ENCODE measurements at regions not wholly inside any gene's neighbourhood (a gene's known extent, or its start where the extent isn't known, plus 50 kb on each side); places are given as distances from the start of the nearest gene placed in this dataset.
"Not testable (repeated sequence)": the region's sequence is repeated elsewhere in the genome, so short reads cannot be mapped to it uniquely, and the experiment has no call there.

DNA sequence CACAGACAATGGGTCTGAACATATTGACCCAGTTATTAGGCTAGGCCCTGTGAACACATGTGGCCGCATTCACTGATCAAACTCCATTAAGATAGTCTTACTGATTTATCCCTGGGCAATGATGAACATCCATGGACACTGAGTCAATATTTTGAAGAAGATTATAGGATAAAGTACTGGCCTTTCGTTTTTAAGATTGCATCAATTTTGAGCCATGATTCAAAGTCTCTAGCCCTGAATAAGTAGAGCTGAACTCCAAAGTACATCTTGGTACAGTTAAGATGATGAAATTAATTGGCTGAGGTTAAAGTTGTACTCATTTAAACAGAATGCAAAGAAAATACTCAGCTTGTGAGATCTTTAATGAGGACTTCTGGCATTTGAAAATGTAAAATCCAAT is 1581.9 kb downstream of the EFNB2 start:
- H3K4me3 ChIP-seq (ENCODE audit: control insufficient read depth, low read depth, low read length): no peak overlapping the region
- TF ChIP-seq, protein P1, sequence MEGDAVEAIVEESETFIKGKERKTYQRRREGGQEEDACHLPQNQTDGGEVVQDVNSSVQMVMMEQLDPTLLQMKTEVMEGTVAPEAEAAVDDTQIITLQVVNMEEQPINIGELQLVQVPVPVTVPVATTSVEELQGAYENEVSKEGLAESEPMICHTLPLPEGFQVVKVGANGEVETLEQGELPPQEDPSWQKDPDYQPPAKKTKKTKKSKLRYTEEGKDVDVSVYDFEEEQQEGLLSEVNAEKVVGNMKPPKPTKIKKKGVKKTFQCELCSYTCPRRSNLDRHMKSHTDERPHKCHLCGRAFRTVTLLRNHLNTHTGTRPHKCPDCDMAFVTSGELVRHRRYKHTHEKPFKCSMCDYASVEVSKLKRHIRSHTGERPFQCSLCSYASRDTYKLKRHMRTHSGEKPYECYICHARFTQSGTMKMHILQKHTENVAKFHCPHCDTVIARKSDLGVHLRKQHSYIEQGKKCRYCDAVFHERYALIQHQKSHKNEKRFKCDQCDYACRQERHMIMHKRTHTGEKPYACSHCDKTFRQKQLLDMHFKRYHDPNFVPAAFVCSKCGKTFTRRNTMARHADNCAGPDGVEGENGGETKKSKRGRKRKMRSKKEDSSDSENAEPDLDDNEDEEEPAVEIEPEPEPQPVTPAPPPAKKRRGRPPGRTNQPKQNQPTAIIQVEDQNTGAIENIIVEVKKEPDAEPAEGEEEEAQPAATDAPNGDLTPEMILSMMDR (IDR thresholded peaks at IDR 0.05; ENCODE audit: control insufficient read depth, insufficient read depth, low read depth, low read length, missing control alignments): no peak
- DNase-seq (ENCODE audit: low read depth): no peak

DNA sequence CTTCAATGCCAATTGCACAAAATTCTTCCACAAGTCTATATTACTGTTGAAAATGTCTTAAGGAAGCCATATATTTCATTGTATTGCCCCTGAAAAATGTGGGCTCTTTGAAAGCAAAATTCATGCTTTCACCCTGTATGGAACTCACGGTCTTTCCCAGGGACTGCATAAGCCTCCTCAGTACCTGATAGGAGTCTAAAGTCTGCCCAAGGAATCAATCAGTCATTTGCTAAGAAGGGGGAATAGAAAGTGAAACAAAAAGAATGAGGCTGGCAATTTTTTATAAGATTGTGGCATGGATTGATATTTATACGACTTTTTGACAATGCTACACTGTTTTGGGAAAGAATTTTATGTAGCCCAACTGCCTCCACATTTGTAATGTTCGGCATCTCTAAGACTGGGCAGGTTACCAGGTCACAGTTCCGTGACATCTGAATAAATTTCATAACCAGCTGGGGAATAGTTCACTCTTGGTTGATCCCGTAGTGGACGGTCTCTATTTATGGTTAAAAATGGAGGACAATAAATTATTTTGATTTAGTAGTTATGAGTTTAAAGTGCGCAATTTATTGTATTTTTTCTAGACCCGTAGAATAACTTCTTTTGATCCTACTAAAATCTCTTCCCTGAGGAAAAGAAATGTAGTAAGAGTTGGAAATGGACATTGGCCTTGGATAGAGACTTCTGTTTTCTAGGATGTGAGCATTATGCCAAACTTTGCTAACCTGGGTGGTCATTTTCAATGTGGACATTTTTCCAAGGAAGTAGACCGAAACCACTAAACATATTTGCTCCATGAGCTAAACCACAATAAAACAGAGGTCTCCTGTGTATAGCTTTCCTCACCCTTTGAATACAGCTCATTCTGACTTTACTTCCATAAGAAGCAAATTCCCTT is 1585.4 kb downstream of the EFNB2 start:
- DNase-seq (ENCODE audit: low read depth): no peak
- no peak overlapping the region for H3K4me3 ChIP-seq (ENCODE audit: control insufficient read depth, low read depth, low read length)
- TF ChIP-seq, protein P1 (IDR thresholded peaks at IDR 0.05; ENCODE audit: control insufficient read depth, insufficient read depth, low read depth, low read length, missing control alignments): no peak

DNA sequence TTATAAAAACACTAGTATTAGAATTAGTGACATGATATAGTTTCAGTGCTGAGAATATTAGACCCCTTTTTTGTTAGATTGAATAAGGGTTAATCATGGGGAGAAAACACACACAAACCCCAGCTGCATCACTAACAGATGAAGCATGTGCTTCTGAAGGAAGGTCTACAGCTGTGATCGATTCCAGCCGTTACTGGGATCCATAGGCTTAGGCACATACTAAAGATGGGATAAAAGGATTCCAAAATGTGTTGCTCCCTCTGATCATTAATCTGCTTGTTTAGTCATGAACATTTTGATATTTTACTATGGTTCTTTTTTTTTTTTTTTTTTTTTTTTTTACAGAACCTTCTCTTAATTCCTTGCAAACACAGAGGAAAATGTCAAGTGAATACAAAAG is 1591.3 kb downstream of the EFNB2 start:
- TF ChIP-seq, protein P1 (IDR thresholded peaks at IDR 0.05; ENCODE audit: control insufficient read depth, insufficient read depth, low read depth, low read length, missing control alignments): no peak
- no peak for DNase-seq (ENCODE audit: low read depth)
- H3K4me3 ChIP-seq (ENCODE audit: control insufficient read depth, low read depth, low read length): no peak overlapping the region

DNA sequence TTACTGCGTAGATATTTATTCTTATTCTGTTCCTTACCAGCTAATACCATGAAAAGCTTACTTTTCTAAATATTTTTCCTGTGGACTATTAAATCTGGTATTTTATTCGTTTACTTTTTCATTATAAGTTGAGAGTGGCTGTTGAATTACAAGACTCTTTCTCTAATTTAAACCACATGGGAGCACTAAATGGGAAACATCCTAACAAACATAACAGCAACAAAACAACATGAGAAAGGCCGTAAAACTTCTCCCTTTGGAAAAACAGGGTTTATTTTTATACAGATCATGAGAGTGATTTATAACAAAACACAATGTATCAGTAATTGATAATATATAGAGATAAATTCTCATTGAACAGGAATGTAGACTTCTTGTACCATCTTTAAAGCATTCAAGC is 1592.1 kb downstream of the EFNB2 start:
- H3K4me3 ChIP-seq (ENCODE audit: control insufficient read depth, low read depth, low read length): no peak overlapping the region
- DNase-seq (ENCODE audit: low read depth): no peak
- TF ChIP-seq, protein P1 (IDR thresholded peaks at IDR 0.05; ENCODE audit: control insufficient read depth, insufficient read depth, low read depth, low read length, missing control alignments): no peak

DNA sequence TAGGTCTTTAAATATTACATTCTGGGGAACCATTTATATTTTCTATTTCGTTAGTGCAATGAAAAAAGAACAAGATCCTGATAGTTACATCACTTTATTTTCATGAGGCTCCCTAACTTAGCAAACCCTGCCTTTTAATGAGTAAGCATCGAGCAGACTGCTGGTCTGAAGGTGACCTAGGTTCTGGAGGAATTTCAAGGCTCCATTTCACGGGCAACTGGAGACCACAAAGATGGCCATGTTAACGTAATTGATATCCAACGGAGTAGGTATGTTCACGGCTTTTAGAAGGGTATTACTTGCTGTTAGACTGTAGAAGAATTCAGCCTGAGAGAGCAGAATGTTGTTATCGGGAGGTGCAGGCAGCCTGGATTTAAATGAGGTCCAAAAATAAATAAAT is 1597.6 kb downstream of the EFNB2 start:
- DNase-seq (ENCODE audit: low read depth): no peak
- TF ChIP-seq, protein P1 (IDR thresholded peaks at IDR 0.05; ENCODE audit: control insufficient read depth, insufficient read depth, low read depth, low read length, missing control alignments): no peak
- H3K4me3 ChIP-seq (ENCODE audit: control insufficient read depth, low read depth, low read length): no peak overlapping the region

DNA sequence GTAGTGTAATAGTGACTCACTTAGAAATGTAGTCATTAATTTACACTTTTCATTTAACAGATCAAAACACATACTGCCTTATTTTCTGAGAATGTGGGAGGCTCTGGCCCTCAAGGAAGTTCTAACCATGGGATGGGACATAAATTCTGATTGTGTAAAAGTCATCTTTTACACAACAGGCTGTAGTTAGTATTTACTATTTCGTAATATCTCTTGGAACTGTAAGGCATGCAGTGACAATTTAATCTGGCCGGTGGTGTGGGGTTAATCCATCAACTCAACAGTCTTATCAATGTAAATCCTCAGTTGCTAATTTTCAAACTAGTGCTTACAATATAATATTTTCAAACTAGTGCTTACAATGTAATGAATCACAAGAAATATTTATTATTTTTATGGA is 1599.2 kb downstream of the EFNB2 start:
- TF ChIP-seq, protein P1 (IDR thresholded peaks at IDR 0.05; ENCODE audit: control insufficient read depth, insufficient read depth, low read depth, low read length, missing control alignments): no peak
- no peak overlapping the region for H3K4me3 ChIP-seq (ENCODE audit: control insufficient read depth, low read depth, low read length)
- DNase-seq (ENCODE audit: low read depth): no peak

DNA sequence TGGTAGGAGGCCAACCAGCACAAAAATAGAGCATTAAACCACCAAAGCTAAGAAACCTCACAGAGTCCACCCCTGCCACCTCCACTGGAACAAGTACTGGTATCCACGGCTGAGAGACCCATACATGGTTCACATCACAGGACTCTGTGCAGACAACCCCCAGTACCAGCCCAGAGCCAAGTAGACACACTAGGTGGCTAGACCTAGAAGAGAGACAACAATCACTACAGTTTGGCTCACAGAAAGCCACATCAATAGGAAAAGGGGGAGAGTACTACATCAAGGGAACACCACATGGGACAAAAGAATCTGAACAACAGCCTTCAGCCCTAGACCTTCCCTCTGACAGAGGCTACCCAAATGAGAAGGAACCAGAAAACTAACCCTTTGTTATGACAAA is 1614.9 kb downstream of the EFNB2 start:
- not testable (repeated sequence) for DNase-seq (ENCODE audit: low read depth); H3K4me3 ChIP-seq (ENCODE audit: control insufficient read depth, low read depth, low read length)

Data from AG09309 (cell line).